DMS79 treated with DMSO at 0.1 percent for 48 hours (cell line): ENCODE measurements at regions not wholly inside any gene's neighbourhood (a gene's known extent, or its start where the extent isn't known, plus 50 kb on each side); places are given as distances from the start of the nearest gene placed in this dataset.
"Not testable (repeated sequence)": the region's sequence is repeated elsewhere in the genome, so short reads cannot be mapped to it uniquely, and the experiment has no call there.

Experiments
- DNase-seq: peaks from one replicate; lab custom pipeline; 2025; lab: John Stamatoyannopoulos, UW

DNA sequence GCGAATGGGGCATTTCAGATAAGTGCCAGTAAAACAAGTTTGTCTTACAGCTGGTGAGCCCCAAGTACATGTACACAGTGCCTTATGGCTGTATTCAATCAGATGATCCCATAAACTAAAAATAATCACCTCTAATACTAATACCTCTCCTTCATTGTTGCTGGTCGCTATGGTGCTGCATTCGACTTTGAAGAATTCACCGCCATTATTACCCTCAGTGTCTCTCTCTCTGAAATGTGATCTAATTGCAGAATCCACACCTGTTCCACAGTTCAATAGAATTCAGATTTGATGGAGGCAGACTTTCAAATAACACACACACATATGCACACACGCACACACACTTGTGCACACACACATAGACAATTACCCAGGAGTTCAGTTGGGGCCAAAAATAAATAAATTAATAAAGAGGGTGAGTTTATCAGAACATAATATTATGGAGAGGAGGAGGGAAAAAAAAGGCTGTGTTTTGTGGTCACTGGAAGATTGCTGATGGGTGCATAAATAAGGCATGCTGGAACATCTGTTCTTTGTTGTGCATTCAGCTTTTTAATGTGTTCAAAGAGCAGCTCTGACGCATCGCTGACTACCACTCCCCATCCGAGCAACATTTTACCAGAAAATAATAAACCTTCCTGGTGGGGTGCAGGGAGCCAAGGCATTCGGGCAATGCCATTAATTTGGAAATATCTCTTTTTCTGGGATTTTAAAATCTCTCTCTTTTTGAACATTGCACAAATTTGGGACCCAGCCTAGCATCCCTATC, 235.7 kb downstream of the SATB1 start:
- DNase-seq, result no peak

DNA sequence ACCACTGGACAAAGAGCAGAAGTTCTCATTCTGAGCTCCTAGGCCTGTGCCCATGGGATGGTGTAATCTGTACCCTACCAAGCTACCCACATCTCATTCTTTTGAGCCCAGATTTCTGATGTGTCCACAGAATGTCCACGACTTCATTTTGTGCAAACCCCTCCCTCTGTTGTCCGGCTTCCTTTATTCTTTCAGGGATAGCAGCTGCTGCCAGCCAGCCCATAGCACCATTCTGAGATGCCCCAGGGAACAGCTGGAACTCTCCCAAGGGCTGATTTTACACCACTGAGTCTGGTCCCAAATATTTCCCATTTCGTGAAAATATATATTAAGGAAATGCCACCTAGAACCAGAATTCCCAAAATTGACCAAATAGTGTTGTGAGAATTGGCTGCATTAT, 236.6 kb downstream of the SATB1 start:
- DNase-seq, result no peak

DNA sequence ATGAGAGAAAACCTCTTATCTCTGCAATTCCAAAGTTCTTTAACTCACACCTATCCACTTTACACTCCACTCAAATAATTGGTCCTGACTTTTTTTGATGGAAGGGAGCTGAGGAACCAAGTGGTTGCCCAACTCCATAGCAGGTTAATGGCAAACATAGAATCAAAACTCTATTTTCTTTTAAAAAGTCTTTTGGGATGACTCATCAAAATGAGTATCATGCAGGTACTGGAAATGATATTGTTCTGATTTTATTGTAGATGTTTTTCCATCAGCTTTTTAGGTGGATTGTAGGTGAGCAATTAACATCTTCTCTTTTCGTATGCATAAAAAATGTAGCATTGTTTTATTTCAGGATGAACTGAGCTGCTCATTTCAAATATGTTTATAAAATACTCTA, 239.5 kb downstream of the SATB1 start:
- no peak for DNase-seq

DNA sequence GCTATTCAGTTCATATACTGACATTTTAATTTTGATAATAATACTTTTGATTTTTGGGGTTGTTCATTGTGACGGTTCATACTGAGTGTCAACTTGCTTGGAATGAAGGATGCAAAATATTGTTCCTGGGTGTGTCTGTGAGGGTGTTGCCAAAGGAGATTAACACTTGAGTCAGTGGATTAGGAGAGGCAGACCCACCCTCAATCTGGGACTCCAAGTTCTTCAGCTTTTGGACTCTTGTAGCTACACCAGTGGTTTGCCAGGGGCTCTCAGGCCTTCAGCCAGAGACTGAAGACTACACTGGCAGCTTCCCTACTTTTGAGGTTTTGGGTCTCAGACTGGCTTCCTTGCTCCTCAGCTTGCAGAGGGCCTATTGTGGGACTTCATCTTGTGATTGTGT, 242.2 kb downstream of the SATB1 start:
- not testable (repeated sequence) for DNase-seq

DNA sequence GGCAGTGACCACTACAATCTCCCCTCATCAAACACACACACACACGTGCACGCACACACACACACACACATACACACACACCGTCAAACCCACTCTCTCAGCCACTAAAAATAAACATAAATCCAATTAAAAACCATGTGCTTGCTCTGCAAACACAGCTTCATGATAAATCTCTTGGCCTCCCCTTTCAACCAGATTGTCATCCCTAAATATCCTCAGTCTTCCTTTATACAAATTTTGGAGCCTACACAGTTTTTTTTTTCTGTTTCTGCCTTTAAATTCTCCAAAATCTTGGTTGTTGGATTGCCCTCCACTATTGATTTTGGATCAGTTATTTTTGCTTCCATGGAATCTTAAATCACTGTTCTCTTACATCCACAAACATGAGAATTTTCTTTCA, 245.6 kb downstream of the SATB1 start:
- no peak for DNase-seq

DNA sequence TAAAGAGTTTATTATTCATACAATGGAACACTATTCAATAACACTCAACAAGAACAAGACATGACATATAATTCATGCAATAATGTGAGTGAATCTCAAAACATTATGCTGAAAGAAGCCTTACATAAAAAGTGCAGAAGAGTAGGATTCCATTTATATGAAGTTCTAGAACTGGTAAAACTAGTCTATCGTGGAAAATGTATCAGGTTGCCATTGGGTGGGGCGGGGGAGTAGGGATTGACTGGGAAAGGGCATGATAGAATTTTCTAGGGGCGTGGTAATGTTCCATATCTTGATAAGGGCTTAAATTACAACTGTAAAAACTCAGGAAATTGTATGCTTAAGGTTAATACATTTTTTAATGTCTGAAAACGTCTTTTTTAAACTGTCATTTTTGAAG, 247.9 kb downstream of the SATB1 start:
- DNase-seq, result no peak

DNA sequence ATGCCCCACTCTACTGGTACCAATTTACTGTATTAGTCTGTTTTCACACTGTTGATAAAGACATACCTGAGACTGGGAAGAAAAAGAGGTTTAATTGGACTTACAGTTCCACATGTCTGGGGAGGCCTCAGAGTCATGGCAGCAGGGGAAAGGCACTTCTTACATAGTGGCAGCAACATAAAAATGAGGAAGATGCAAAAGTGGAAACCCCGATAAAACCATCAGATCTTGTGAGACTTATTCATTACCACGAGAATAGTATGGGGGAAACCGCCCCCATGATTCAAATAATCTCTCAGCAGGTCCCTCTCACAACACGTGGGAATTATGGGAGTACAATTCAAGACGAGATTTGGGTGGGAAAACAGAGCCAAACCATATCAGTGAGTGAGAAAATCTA, 251.2 kb downstream of the SATB1 start:
- not testable (repeated sequence) for DNase-seq

DNA sequence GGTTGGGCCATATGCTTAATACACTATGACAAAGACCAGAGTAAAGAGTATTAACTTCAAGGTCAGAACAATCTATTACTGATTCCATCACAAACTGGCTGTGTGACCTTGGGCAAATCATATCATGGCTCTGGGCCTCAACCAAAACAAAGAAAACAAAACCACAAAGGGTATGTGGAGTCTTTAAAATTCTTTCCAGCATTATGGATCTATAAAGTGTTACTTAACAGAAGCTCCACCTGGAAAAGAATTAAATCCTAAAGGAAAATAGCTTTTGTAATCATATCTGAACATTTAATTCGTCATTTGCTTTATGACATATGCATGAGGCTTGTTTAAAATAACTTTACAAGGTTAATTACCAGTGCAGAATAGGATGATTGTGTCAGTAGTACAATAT, 265.5 kb downstream of the SATB1 start:
- DNase-seq, result no peak

DNA sequence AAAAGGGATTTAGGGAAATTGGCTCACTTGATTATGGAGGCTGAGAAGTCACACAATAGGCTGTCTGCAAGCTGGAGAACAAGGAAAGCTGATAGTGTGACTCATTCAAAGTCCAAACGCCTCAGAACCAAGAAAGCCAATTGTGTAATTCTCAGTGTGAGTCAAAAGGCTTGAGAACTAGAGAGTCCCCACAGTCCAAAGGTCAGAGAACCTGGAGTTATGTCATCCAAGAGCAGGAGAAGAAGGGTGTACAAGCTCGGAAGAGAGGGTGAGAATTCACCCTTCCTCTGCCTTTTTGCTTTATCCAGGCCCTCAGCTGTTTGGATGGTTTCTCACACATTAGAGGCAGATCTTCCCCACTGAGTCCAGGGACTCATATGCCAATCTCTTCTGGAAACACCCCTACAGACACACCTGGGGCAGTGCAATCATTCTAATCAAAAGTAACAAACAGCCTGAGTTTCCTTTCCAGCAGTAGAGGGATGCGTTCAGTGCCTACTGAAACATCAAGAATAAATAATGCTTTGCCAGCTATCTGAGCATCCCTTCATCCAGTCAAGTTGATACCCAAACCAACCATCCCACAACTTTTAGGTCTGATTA, 271.5 kb downstream of the SATB1 start:
- DNase-seq, result no peak

DNA sequence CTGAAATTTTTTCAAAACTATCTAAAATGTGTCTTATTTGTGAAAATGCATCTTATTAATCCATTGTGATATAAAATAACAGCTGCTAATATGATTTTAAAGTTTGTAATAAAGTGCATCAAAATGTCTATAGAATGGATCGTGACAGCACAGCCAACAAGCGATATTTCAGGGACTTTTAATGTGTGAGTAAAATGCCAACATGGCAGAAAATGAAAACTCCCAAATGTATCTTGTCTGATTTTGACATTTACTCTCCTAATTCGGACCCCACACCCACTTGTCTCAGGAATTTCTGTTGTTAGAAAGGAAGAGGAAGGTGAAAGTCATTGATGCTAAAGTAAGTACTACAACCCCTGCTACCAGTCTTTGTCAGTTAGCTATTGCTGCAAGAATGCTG, 273.9 kb downstream of the SATB1 start:
- no peak for DNase-seq

DNA sequence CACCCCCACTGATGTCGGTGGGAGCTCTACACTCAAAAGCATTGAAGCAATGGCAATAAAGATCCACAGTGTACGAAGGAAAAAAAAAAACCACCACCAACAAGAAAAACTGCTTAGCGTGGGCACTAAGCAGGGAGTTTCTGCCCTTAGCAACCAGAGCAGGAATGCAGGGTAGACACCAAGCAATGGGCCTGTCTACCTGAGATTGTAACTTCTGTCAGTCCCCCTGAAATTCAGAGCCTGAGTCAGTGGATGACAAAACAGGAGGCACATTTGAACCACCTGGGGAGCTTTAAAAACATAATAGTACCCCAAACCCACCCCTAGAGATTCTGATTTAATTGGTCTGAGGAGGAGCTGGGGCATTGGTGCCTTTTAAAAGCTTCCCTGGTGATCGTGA, 275.2 kb downstream of the SATB1 start:
- DNase-seq, result no peak

DNA sequence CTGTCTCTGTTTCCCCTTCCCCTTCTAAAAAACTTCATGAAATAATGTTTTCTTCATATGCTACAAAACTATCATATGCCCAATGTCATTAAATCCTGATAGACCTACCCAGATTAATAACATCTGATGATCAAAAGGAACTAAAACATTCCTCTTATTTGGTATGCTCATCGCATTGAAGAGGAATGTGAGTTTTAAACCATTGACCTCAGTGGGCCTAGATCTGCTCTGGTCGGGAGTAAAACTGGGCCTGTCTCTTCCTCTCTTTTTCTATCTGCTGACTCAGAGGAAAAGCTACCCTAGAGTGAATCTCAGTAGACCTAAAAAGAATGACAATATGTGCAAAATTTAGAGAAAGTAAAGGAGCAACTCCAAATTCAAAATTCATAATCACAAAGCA, 275.8 kb downstream of the SATB1 start:
- DNase-seq, result no peak

DNA sequence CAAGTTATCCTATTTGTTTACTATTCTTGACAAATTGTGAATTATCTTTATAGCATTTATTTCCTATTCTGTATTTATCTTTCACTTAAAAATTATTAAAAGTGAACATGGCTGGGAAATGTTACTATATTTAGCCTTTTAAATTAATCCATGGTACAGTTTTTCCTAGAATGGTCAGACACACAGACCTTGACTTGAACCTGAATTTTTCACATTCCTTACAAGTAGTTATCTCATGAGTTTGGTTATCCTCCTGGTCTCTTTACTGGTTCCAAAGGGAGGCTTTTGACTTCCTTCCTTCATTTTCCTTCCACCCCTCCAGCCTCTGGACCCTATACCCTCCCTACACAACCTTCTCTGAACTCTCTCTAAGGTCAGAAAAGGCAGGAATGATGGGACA, 280.6 kb downstream of the SATB1 start:
- DNase-seq, result no peak

DNA sequence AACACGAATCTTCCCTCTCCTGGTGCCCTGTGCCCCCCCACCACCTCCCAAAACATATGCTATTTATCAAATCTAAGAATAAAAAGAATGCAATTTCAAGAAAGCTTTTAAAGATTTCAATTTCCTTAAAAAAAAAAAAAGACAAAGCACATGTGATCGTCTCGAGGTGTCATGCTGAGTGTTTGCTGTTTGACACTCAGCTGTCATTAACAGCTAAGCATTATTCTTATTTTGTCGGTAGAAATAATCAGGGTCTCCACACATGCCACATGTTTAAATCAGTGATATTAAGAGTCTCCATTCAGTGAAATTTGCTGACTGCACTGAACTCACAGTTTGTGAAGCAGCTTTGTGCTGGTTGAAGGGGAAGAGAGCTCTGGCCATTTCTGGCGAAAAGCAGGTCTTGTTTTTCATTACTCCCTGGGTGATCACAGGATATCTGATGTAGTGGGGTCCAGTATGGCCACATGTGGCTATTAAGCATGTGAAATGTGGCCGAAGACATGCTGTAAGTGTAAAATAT, 281.8 kb downstream of the SATB1 start:
- DNase-seq, result no peak

DNA sequence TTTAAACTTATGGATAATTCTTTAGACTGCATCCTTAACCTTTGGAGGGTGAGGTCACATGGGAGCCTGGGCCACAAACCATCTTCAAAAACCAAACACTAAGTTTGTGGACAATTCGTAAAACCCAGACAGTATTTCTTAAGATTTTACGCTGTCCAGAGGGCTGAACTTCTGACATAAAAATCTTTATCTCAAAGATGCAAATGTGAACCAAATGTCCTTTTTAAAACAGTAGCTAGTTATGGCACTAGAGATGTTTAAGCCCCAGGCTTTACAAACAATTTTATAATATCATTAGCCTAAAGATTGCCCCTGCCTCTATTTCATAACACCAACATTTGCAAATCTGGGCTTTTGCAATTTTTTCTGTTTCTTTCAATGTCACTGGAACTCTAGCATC, 287.2 kb downstream of the SATB1 start:
- no peak for DNase-seq

DNA sequence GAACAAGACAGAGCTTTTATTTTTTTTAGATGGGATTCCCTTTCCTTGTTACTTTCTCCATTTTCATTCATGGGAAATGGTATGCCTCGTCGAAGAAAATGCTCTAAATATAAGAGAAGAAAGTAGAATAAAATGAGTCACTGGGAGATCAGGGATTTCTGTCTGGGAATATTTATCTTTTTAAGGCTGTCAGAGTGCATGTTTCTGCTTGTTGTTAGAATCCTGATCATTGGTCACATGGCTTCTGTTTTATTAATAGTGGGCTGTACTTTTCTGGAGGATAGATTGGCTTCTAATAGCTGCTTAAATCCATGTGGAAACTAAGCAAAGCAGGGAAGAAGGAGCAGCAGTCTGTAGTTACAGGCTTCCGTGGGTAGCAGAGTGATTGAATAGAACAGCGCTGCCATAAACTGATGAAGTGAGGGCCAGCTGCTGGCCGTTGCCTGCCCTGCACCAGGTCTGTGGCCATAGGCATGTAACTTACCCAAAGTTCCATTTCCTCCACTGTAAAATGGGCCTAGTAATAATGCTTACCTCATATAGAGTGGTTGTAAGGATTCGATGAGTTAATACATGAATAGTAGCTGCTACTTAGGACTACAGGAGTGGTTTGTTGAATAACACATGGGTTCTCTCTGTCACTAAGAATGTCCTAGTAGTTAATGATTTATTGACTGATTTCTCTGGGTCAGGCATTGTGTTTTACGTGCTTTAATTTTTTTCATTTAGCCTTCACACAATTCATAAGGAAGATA, 289.9 kb downstream of the SATB1 start:
- DNase-seq, result no peak

DNA sequence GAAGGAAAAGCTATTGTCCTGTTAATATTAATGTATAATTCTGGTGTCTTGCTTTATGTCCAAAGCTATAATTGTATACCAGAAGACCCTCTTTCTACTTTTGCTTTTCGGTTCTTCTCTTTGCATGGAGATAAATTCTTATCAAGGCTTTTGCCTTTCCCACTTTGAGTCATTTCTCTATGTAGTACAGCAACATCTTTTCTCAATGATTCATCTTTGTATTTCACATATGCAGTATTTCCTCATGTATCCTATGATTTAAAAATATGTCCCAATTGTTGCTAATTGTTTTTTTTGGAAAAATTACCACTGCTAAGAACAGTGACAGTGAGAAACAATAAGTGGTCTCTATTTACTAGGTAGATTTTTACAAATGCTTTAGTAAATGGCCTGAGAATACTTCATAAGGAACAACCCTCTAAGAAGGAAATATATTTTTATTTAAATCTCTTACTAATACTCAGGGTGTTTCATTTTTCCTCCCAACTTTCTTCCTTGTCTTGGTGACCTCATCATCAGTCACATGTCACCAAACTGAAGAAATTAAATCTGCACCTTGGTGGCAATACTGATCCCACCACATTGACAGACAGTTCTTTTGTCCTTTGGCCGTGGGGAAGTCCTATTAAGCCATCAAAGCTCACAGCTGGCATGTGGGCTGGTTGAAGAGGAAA, 290.6 kb downstream of the SATB1 start:
- no peak for DNase-seq

DNA sequence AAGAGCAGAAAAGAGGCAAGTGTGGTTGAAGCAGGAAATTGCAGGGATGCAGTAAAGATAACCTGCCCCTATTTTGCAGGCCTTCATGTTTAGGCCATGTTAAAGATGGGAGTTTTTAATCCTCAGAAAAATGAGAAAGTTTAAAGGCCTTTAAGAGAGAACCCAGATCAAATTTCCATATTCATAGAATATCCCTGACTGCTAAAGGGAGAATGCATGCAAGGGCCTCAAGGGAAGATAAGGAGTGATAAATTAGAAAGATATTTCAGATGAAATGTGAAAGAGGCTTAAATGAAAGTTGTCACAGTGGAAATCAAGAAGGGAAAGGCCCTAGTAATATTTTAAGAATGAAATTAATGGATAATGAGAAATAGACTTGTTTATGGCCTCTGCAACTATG, 292.1 kb downstream of the SATB1 start:
- DNase-seq, result no peak

DNA sequence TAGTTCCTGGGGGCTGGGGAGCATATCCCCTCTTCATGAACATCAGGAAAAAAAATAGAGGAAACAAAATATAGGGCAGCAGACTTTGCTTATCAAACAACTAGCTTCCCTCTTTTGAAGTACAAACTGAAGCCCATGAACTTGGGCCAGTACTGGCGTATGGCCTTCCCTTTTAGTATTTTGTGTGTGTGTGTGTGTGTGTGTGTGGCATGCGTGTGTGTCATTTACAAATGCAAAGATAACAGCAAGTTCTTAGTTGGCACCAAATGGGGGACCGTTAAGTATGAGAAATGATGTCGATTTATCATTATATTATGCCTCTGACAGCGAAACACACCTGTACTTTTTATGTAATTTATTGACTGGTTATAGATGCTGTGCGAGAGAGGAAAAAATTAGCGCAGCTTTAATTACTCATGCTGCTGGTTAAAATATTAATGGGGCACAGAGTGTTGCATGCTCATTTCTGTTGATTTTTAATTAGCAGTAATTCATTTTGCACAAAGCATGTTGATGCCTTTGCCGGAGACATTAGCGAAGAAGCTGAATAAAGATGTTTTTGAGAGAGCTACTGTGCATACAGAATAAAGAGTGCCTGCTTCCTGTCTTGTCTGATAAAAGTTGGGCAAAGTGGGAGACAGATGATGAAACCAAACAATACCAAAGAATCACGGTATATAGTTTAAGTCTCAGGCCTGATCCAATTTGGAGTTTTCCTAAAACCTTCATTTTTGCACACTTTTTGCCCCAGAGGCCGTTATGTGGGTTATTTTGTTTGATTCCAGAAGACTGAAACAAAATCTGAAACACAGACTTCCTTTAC, 297.1 kb downstream of the SATB1 start:
- no peak for DNase-seq

DNA sequence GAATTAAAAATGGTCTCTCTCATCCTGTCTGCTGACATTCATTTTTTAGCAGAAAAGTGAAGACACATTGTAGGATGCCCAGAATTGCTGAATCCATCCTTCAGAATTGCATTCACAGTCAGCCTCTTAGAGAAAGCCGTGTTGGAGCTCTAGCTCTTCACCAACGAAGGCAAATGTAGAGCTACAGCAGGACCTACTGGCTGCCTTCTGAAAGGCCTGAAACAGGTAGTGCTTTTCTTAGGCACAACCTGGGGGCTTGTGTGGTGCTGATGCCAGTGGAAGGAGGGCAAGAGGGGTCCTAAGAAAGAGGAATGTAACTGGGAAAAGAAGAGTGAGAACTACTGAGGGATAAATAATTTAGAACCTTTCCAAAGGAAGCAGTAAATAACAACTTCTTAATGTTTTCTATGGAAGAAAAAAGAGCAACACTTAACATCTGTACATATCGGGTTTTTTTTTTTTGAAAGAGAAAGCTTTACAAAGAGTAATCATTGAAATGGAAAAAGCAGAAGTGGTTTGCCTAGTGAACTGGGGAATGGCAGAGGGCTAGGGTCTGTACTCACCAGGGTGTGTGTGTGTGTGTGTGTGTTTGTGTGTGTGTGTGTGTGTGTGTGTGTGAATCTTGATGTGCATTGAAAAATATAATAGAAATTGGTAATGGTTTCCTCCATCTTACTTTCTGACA, 297.8 kb downstream of the SATB1 start:
- DNase-seq, result no peak

DNA sequence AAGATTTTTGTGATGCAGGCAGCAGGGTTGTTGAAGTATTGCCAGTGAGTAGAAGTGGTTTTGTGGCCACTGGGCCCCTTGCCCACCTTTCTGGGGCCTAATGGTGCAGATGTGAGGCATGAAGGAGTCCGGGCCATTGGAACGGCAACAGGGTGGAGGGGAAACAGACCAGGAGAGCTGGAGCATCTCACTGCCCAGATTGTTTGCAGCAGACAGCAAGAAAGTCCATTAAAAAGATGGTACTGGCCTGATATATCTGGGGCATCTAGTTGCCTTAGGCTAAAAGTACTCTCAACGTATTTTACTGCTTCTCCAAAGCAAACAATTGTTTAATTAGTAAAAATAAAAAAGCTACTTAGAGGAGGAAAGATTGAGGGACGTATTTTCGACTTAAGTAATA, 298.4 kb downstream of the SATB1 start:
- DNase-seq, result no peak
